NCI-H2227 (cell line): ENCODE measurements at regions not wholly inside any gene's neighbourhood (a gene's known extent, or its start where the extent isn't known, plus 50 kb on each side); places are given as distances from the start of the nearest gene placed in this dataset.

ENCODE experiments used
- DNase-seq: peaks from one replicate; lab custom pipeline; 2025; ENCODE audit not compliant: unreplicated experiment; lab: John Stamatoyannopoulos, UW

DNA sequence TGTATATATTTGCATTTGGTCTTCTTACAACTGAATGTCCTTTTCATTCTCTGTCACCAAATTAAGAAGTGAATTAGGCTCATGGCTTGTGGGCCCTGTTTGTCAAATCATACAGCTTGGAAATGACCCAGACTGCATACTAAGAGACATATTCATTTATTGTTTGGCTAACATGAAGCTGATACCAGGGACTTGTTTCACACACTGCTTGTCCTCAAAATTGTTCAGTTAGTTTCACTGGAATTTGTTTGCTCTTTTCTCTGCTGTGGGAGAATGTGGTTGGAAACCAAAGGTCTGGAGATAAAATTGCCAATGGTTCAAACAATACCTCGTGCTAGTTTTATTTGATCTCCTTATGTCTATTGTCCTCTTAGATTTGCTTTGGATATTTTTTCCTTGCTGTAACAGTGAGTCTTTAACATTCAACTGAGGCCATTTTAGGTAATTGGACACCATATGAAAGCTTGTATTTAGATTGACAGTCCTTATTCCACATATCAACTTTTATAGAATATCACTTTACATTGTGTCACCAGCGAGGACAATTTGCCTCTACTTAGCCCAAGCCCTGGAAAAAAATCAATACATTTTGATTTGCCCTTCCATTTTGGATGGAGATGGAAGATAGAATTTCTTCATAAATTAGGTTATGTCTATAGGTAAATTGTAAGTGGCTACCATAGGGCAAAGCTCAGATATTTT, 144.3 kb upstream of the MTAP start:
- DNase-seq = no peak

DNA sequence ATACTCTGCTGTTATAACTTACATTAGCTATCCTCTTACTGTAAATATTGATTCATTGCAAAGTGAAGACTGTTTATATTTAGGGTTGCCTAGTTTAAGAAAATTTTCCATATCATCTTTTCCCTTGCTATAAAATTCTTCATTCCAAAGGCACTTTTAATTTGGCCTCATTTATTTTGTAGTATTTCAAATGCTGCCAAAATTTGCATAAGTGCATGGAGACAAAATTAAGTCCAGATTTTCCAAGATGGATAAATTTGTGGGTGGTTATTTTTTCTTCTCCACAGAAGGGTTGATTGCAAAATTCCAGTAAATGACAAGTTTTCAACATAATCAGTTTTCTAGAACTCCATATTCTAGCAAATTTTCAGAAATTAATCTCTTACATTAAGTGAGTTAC, 141.5 kb upstream of the MTAP start:
- DNase-seq = no peak

DNA sequence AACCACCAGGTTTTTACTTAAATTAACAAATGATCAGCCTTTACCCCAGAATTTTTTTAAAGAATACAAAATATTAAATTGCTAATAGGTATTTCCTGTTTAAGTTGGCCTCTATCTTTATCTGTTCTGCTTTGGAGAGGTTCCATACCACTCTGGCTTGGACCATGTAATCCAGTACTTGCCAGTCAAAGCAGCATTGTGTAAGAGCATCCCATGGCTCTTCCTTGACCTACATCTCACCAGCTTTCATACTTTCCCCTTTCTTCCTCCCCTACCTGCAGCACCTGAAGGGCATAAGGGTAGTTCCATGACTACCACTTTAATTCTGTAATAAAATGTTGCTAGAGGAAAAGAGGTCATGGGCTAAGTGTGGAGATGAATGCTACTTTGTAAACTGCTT, 140.8 kb upstream of the MTAP start:
- DNase-seq = no peak

DNA sequence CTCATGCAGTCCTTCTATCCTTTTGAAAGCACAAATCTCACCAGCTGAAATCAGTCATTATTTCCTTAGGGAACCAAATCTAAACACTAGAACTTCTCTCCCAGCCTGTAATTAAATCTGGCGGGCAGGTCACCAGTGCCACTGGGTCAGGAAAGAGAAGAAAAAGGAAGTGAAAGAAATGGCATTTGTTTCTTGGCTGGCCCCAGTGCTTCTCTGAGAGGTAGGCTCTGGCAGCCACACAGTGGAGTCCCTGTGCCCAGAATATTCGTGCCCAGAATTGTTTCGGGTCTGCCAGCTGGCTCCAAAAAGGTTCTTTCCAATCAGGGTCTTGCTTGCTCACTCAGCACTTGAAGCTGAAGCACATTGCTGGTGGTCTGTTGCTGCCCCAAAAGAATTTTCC, 133.9 kb upstream of the MTAP start:
- no peak for DNase-seq

DNA sequence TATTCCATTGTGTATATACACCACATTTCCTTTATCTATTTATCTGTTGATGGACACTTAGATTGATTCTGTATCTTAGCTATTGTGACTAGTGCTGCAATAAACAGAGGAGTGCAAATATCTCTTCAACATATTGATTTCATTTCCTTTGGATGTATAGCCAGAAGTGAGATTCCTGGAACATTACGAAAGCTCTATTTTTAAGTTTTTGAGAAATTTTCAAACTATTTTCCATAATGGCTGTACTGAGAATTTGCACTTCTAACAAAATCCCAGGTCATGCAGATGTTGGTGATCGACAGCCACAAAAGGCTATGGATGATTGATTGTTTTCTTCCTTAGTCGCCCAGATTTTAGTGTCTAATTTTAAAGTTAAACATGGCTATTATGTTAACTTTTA, 132.7 kb upstream of the MTAP start:
- DNase-seq = no peak

DNA sequence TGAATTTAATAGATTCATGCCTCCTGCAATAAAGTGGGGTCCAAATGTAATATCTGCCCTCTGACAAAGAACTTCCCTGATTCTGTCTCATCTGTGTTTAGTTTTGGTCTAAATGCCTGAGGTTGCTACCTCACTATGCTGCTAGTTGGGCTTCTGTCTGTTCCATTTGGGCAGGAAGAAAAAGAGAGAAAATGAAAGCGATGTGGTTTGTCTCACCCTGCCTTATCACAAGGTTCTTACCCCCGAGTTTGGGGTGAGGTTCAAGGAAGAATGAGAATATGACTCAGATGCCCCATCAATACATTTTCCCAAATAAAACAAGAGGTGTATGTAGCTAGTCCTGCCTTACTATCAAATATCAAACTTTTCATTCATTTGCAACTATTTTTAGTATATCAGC, 132.1 kb upstream of the MTAP start:
- DNase-seq = no peak

DNA sequence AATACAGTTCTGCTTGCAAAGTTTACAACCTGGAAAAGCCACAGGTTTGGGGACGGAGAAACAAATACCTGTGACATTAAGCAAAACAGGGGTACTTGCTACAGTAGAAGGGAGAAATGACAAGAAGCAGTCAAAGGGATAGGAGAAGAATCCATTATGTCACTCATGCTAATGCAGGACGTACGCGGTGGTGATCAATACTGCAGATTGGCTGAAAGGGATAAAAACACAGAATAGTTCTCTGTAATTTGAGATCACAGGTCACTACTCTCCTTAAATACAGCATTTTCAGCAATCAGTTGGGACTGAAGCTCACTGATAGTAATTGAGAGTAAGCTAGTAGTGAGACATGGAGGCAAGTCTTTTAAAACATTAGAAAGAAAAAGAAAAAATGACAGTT, 130.3 kb upstream of the MTAP start:
- DNase-seq = no peak

DNA sequence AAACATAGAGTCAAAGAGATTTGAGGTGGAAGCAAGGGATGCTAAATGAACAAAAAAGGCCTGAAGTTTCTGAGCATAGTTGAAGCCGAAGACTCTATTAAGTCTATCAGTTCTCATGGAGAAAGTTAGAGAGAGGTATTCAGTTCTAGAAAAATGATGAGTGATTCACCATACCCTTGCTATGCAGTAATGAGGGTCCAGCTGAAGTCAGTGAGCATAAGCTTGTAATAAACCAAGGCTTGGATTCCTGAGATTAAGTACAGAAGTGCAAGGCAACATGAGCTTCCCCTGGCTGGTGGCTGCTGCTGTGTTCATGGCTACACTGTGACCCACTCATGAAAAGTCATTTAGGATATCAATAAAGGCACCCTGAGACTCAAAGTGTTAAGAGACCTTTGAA, 129.7 kb upstream of the MTAP start:
- no peak for DNase-seq

DNA sequence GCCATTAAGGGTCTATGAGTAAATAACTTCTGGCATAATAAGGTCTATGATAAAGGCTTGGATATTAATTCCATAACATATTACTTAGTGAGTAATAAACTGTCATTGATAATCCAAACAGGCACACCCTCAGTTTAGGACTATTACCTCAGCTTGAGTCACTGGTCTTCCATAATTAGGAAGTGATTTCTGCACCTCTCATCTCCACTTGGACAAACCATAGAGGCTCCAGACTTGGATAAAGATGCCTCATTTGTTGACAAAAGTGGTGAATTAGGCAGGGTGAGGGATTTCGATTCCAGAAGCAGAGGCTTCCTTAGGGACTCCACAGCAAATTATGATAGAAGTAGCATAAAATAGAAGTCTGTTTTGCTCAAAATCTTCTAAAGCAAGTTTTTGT, 127.5 kb upstream of the MTAP start:
- no peak for DNase-seq

DNA sequence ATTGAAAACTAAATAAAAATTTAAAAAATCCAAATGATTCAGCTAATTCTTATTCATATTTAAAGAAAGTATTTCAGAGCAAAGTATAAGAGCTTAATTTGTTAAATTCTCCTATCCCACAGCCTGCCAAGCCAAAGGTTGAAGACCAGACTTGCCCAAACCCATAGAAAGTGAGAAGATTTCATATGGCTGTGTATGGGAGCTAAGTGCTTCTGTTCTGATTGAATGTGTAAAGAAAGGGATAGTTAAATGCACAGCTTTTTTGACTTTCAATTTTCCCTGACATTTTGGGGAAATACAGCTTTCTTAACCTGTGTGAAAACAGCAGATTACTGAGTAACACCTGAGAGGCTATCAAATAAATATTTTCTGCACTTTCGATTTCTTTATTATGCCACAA, 125.0 kb upstream of the MTAP start:
- no peak for DNase-seq

DNA sequence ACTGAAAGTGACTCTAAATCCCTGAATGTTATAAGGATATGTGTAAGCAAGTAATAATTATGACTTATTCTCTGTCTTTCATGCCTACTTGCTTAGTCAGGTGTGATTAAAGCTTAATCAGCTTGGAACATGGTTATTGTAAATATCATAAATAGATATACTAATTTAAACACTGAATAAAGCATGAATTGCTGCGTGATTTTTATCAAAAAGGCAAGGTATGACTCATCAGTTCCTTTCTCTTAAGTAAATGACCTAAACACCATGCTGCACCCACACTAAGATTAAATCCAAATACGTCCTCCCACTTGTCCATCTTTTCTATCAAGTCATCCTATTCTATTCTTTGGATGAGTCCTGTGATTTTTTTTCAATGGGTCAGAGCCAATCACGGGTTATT, 124.6 kb upstream of the MTAP start:
- DNase-seq = no peak

DNA sequence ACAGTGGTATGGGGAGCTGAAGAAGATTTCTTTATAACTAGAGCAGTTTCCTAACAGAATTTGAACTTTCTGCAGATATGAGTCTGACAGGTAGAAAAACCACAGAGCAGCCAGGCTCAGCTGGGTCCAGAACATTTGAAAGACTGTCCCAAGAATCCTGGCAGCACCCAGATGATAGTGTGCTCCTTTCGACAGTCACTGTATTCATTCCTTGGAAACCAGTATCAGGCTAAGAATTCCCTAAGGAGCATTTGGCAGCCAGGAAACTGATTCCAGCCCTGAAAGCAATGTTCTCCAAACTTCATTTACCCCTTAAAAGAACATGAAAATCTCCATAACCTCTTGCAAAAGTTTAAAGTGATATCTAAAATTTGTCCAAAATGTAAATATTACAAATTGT, 123.0 kb upstream of the MTAP start:
- no peak for DNase-seq

DNA sequence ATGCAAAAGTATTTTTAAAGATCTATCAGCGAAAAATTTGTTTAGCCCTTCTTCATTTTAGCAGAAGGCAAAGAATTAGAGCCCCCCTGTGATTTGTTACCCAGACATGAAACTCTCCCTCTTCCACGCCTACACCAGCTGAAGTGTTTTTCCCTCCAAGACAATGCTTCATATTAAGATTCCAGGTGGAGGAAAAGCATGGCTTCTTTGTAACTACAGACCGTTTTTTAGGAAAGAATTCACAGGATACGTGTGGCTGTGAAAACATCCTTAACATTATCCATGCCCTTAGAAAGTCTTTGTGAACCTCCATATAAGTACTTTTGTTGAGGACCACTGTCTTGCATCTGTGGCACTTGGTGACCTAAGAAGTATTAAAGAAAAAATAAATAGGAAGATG, 121.8 kb upstream of the MTAP start:
- no peak for DNase-seq

DNA sequence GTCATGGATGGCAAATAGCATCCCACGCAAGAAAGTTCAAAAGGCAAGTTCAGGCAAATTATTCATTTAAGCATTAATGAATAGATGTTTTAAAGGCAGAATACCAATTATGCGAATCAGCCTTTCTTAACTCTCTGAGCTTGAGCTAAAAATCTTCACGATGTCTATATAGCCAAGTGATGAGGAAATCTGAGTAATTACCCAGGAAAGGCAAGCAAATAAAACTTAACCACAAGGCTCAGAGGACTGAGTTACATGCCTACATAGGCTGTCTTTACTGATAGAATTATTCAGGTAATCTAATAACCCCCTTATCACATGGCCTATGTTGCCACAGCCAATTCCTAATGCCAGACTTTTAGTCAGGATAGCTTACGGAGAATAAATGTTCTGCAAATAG, 120.8 kb upstream of the MTAP start:
- DNase-seq = no peak

DNA sequence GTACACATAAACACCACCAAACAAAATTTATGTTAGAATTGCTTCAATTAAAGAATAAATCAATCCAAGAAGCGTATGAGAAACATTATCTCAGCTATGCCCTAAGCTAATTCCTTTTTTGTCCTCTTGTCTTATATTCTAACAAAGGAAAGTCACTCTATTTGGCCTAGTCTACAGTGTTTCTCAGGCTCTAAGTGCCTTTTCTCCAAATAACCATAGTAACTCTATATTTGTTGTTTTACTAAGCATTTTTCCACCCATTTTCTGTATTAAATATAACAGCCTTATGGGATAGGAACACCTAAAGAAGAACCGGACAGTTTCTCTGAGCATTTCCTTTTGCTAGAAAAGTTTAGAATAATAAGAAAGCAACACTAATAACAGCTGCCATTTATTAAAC, 120.1 kb upstream of the MTAP start:
- DNase-seq = no peak

DNA sequence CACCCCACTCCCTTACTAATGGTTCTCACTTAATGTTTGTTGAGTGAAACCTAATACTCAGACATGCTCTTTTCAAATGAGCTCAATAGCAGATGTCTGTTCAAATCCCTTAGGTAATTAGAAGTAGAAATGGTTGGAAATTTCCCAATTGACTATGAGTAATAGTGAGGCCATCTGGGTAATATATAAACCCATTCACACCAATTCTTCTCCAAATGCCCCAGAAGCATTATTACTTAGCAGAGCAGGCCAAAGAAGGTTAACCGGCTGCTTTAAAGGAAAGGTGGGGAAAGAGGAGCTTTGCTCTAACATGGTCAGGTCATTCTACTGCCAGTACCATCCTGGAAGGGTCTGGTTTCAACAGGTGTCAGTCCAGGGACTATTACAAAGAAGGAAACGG, 119.5 kb upstream of the MTAP start:
- no peak for DNase-seq

DNA sequence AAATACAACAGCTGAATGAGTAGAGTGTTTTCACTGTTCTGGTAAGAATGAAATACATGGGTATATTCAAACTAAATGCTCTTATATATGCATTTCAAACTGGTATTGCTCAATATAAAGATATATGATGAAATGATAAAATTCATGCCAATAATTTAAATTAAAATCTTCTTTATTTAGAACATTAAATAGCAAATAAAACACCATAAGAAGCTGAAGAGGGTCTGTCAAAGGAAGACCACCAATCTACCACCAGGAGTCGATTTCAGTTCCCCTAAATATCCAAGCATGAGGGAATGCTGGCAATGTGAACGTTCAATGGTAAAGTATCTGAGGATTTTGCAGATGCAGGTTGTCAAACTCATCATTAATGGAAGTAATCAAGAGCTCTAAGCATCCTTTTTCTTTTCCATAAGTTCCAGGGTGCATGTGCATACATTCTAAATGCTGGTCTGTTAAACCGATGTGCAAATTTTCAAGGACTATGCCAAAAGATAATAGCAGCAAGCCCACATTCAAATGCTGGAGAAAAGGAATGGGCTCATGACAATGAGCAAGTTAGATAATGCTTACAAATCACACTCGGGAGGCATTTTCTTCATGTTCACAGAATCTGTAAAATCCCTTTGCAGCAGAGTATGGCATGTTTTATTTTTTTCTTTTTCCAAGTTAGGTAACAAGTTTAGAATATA, 118.8 kb upstream of the MTAP start:
- DNase-seq = no peak

DNA sequence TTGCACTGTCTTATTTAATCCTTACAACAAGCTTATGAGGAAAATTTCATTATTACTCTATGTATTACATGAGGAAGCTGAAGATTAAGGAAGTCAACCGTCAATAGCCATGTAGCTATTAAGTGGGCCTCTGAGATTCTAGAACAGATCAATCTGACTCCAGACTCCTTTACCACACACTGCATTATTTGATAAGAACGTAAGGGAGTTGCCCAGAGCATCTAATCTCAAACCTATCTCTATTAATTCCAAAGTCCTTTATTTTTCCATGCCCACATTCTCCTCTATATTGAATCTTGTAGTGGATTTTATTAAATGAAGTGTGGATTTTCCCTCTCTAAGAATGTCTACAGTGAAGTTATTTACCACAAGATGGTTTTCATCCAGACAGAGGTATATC, 118.2 kb upstream of the MTAP start:
- DNase-seq = no peak

DNA sequence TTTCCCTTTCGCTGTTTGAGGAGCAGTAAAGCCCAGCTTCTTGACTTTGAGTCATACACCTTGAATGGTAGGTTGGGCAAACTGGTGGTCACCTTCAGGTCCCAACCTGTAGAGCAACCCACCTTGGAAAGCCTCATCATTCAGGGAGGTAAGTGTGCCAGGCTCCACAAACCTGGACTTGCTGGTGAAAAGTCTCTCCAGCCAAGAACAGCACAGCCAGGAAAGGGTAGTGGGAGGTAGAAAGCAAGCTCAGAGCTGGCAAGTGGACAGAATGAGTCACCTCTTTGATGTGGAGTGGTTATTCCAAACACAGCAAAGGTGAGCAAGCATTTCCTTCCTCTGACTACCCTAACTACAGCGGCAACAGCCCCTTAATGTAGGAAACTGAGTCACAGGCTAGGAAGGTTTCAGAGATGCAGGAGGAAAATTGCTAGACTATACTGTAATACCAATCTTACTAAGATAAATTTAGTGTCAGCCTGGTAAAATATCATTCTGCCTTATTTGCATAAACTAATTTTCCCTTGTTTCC, 117.5 kb upstream of the MTAP start:
- no peak for DNase-seq

DNA sequence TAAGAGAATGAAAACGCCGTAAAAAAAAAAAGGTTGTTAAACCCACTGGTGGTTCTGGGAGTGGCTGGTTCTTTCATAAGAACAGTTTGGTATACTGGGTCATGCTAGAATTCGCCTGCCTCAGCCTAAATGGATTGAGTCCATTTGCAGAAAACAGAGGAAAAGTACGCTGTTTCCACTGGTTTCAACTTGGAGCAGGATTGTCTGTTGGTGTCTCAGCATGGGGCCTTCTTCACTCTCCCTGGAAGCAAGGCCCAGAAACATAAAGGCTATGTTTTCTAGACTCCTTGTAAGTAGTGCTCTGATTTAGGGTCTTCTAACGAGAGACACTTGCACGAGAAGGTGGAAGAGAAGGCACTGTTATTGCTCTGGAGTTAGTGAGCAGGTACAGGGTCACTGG, 116.9 kb upstream of the MTAP start:
- no peak for DNase-seq

DNA sequence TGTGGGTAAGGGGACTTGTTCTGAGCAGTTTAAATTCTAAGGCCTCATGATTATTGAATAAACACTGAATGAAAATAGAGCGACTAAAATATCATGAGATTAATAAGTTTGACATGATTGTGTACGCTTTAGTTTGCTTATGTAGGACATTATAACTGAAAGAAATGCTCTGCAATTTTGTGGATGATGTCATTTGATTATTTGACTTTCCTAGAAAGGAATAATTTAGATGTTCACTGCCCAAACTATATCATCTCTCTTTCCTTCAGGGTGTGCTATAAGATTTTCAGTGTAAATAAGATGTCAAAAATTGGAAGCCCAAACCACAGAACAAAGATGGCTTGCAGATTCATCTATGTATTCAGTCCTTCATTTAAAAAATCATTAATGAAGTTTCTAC, 115.7 kb upstream of the MTAP start:
- no peak for DNase-seq

DNA sequence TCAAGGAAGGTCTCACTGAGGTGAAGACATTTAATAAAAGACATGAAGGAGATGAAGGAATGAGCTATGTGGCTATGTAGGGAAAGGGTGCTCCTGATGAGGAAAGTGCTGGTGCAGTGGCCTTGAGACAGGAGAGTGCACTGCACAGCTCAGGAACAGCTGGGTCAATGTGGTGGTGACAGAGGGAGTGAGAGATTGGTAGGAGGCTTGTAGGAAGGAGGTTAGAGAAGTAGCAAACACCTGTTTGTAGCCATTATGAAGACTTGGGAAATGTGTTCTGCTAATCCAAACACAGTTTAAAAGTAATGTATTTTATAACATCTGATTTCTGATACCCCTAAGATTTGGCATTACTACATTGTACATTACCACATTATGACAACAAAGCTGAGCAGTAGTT, 115.1 kb upstream of the MTAP start:
- no peak for DNase-seq
